D341Med (cell line): ENCODE measurements at regions not wholly inside any gene's neighbourhood (a gene's known extent, or its start where the extent isn't known, plus 50 kb on each side); places are given as distances from the start of the nearest gene placed in this dataset.
"Not testable (repeated sequence)": the region's sequence is repeated elsewhere in the genome, so short reads cannot be mapped to it uniquely, and the experiment has no call there.

Experiments
- DNase-seq: peaks from one replicate; pipeline ENCODE4 v3.0.0; 2012; ENCODE audit warnings: low spot score

DNA sequence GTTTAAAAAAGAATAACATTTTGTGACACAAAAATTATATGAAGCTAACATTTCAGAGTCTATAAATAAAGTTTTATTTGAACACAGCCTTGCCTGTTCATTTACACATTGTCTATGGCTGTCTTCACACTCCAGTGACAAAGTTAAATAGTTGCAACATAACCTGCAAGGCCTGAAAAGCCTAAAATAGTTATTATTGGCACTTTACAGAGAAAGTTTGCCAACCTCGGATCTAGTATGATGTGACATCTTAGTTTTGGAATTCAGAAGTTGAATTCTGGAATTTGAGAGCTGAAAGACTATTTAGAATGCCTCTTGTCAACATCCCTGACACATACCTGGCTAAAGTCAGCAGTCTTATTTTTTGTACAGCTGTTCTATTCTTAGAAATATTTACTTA lies 68.3 kb downstream of the DYRK2 start:
- no peak for DNase-seq

DNA sequence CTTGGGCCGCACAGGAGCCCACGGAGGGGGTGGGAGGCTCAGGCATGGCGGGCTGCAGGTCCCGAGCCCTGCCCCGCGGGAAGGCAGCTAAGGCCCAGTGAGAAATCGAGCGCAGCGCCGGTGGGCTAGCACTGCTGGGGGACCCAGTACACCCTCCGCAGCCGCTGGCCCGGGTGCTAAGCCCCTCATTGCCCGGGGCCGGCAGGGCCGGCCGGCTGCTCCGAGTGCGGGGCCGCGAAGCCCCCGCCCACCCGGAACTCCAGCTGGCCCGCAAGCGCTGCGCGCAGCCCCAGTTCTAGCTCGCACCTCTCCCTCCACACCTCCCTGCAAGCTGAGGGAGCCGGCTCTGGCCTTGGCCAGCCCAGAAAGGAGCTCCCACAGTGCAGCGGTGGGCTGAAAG lies 70.8 kb downstream of the DYRK2 start:
- not testable (repeated sequence) for DNase-seq

DNA sequence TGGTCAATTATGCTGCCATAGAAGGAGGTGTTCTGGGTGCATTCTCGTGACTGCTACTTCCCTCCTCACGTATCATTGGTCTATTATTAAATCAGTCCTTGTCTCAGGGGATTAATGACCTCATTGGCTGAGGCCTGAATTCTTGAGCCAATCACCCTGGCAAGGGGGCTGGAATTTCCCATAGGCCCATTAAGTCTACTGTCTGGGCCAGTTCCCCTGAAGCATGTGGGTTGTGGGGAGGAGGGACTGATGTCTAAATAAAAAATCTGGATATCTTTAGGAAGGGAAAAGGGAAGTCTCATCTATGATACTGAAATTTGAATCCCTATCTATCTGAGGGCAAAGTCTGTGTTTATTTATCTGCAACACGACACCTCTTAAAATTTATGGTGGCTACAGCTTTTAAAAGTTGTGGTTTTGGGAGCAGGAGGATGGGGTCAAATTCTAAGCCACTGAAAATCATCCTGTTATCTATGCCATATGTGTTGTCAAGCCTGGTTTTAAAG lies 71.9 kb downstream of the DYRK2 start:
- DNase-seq, result no peak

DNA sequence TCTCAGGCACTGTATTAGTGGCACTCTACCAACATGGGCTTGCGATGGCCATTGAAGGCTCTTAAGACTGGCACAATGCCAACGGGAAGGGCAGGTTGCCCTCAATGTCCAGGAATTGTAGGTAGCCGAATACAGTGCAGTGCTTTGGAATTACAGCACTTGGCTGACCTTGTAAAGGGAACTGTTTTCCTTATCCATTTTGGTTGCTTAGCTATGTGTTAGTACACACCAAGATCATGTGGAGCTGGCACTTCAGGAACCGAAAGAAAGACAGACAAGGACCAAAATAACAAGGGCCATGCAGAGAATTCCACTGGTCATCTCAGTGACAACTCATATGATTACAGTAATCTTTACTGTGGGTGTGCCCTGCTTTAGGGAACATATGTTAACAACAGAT lies 72.7 kb downstream of the DYRK2 start:
- DNase-seq, result no peak

DNA sequence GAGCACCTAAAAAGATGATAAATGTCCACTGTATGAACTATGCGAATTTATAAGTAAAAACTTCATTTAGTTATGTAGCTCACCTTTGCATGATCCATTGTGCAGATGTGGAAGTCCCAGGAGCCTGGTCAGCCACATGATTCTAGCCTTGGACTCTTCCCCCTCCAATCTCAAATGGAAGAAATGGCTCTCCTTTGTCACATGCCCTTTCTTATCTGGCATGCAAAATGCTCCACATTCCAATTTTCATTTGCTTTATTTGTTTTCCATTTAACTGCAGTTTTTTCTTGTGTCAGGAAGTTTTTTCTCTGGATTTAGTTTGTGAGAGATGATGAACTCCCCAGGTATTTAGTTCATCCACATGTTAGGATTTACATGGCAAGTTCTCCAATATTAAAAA lies 73.8 kb downstream of the DYRK2 start:
- no peak for DNase-seq

DNA sequence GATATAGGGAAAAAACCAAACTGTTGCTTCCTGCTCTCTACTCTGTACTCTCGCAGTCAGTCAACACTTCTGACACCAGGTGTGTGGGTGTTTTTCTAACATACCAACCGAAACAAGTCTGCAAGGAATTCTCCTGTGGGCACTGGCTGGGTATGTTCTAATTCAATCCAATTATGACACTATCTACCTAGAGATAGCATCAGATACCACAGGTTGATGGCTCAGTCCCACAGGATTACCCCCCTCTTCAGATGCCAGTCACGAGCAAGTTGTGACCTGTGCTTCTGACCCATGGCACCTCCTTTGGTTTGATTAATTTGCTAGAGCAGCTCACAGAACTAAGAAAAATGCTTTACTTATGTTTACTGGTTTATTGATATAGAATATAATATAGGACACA lies 78.3 kb downstream of the DYRK2 start:
- no peak for DNase-seq

DNA sequence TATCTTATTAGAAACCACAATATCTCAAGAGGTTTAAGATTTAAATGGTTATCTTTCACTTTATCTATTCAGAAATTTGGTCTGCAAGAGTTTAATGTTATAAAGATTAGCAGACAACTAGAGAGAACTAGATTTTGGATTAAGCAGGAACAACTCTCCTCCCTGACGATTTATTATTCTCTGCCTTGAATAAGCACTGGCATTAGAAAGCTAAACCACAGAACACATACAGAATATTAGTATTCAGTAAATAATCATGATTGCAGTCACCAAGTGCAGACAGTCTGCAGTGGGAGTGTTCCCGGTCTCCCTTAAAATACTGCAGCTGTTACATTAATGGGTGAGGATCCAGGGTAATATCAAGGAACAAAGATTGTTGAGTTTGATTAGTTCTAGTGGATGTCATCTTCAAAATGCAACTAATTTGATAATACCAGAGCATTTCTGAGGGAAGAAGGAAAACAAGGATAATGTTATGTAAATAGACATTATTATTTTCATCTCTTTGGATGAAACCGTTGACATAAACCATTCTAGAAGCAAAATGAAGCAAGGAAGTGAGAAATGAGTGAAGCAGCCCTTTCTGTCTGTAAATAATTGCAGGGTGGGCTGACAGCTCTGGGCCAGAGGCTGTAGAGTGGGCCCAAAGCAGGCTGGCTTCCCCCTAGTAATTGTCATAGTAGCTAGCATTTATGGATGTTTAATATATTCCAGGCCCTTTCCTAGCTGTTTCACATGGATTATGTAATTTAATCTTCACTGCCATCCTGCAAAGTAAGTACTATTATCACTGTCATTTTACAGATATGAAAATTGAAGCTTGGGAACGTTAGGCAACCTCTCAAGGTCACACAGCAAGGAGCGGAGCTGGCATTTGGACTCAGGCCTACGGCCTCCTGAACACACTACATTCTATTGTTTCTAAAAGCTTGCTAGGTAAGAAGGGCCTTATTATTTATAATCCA lies 79.4 kb downstream of the DYRK2 start:
- DNase-seq, result no peak

DNA sequence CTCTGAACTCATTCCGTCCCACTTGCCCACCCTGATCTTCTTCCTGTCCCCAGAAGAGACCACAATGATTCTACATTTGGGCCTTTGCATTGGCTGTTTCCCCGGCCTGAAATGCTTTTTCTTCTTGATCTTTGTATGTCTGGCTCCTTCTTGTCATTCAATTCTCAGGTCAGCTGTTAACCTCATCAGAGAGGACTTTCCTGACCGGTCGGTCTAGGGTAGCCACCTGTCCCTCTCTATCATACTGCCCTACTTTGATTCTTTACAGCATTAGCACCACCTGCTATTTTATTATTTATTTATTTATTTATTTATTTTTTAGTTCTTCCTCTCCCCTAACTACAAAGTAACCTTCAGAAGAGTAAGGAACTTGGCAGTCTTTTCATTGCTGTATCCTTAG lies 84.3 kb downstream of the DYRK2 start:
- no peak for DNase-seq

DNA sequence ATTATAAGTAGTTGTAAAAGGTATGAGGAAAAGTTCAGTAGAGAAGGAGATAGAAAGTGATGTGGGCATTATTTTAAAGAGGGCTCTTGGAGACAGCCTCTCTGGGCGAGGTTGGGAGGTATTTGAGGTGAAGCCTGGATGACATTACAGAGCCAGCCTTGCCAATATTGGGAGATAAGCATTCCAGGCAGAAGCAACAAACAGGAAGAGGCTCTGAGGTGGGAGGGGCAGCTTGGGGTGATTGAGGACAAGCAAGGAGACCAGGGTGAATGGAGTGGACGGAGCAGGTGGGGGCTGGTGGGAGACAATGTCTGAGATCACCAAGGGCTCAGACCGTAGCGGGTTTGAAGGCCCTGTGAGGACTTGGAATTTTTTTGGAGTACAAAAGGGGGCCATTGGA lies 87.3 kb downstream of the DYRK2 start:
- no peak for DNase-seq

DNA sequence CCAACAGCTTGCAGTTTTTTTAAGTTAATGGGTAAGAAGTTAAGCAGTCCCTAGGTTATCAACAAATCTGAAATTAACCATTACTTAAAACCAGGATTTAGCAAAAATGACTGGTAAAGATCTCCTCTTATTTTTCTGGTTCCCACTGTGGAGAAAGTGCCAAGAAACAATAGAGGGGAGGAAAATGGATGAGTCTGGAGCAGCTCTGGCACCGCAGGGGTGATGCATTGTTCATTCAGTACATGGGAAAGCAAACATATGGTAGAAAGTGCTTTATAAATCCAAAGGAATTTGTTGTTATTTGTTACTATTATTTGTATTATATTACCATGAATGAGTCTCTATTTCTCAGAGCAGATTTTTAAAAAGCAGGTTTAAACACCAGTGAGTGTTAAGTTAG lies 92.2 kb downstream of the DYRK2 start:
- DNase-seq, result no peak

DNA sequence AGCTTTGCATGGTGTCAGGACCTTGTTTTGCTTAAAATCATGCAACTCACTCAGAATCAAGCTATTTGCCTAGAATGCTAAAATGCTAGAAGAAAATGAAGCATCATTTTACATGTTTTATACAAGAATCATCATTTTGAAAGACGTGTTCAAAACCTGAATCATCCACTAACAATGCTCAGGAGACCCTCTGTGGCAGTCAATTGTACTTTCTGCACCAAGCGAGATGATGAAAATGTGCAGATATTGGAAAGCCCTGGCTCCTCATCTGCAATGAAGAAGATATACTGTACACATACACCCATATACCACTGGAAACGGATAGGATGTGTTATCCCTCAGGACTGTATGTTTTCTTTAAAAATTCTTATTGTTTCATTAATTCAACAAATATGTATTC lies 92.7 kb downstream of the DYRK2 start:
- no peak for DNase-seq

DNA sequence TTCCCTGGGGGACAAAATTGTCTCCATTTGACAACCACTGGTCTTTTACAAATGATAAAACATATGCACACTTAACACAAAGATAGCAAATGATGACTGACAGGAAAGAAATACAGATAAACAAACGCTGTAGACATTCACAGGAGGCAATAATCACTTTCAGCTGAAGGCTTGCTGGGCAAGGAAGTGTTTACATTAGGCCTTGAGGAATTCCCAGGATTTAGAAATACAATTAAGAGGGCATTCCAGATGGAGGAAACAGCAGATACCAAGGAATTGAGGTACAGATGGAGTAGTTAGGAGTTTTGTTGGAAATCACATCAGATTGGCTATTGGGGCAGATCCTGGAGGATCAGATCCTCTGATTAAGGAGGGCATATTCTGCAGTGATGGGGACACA lies 93.9 kb downstream of the DYRK2 start:
- no peak for DNase-seq

DNA sequence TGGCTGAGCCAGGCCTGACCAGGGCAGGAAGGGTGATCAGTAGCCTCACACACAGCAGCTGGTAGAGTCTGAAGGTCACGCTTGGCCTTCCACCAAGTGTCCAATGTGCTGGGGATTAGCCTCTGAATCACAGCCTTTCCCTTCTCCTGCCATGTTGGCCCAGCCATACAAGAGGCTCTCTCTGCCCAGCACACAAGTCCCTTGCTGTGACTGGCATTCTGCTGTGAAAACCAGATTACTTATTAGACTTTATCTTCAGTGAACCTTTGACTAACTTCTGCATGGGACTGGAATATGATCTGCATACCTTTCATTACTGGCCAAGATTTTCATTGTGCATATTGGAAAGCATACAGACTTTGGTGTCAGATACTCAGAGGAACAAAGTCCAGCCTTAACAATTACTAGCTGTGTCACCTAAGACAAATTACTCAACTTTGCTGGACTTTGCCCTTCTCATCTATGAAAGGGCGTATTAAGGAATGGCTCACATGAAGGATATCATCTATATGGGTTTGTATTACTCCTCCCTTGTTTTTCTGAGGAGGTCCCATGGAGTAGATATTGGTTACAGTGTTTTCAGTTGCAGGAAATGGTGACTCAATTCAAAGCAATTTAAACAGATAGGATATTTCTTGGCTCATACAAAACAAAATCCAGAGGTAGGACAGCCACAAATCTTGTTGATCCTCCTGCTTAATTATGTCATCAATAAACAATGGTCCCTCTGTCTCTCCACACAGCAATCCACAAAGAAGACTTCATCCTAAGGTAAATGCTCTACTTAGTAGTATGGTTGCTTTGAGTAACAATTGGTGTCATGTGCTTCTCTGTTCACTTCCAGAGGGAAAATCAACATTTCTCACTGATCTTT lies 99.6 kb downstream of the DYRK2 start:
- no peak for DNase-seq

DNA sequence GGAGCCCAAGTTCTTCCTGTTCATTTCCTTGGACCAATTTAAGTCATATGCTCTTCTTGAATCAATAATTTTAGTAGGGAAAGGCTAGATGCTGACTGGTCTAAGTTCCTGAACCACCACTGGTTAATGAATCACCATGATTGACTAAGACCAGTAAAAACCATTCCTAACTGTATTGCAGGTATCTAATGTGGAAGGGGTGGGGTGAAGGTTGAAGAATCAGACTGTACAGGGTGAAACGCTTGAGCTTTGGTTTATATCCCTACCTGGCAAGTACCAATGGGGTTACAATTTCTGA lies 100.1 kb downstream of the DYRK2 start:
- DNase-seq, result no peak

DNA sequence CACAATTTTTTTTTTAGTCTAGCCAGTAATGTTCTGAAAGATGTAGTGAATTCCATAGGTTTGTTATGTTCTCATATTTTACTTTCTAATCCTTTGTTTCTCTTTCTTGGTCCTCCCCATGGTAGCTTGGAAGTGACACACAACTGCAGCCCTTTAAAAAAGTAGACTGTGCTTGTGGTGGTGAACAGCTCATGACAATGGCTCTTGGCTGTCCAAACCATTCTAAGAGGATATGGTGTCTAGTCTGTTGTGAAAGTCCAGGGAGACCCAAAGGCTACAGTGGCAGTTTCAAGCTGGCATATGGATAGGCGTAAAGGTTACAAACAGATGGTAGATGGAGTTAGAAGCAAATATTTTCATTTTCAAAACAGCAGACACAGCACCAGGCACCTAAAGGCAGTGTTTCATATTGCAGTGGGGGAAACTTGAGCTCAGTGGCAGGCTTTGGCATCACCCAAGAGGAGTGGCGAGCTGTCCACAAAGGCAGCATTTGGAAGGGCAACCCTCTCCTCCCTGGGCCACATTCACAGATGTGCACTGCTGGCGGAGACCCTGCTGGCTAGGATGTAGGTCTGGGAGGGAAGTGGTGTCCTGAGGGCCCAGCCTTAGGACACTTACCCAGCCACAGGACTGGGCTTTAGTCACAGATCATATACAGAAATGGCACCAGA lies 102.1 kb downstream of the DYRK2 start:
- DNase-seq, result no peak

DNA sequence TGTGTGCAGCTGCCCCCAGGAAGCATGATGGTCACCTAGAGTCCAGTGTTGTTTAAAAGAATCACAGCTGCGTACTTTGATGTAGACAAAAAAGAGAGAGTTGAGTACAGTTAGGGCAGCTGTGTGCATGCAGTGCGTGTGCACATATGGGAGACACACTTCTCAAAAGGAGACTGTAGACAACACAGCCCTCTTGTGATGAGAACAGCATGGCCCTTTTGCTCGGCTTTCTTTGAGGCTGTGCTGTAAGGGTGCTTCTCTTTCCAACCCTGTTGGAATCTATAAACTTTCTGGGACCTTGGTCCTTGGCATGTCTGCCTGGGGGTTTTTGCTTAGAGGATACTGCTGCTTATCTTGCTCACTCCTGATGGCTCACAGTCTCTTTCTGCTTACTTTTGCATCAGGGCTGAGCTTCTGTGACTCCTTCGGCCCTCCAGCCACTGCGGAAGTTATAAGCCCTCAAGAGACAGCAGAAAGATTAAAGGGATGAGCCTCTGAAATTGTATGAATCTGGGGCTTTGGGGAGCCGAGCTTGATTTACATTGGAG lies 102.9 kb downstream of the DYRK2 start:
- DNase-seq, result no peak

DNA sequence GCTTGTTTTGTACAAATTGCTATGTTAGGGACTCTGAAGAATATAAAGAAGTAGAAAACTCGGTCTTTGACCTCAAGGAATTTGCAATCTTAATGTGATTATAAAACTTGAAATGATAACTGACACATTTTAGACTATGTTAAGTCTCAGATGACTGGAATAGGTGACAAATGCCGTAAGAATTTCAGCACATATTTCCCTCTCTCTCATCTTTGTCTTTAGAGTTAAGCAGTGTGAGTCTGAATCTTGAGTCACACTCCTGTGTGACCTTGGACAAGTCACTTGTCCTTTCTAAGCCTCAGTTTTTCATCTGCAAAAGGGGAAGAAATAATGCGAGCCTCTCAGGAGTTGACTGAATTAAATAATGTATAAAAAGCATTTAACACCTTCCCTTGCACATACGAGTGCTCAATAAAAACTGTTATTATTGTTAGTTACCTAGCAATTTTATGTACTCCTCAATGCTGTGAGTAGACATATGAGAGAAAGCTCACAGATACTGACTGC lies 103.7 kb downstream of the DYRK2 start:
- DNase-seq, result no peak

DNA sequence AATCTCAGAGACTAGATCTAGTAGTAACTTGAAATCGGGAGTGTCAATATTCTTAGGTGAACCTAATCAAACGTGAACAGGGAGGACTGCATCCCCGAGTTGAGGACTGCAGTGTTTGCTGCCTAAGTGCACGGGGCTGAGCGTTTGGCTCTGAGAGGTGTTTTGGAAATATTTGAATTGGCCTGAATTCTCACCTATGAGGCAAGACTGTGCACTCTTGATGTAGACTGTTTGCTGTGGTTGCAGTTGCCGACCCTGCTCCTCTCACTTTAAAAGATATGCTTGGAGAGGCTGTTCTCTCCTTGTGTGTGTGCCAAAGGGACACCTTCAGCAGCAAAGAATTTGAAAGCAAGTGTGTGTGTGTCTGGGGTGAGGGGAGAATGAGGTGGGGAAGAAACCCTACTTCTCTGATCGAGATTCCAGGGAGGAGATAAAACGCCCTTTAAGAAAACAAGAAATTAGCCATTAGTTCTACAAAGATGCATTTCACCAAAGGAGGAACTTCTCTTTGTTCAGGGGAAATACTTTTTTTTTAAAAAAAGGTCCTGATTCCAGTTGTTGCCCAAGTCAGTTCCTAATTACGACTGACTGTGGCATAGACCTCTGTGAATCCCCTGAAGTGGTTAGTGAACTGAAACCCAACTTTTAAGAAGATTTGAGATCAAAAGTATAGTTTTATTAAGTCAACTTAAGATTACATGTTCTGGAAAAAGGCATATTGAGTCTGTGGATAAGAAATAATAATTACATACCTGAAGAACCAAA lies 106.6 kb downstream of the DYRK2 start:
- DNase-seq, result no peak

DNA sequence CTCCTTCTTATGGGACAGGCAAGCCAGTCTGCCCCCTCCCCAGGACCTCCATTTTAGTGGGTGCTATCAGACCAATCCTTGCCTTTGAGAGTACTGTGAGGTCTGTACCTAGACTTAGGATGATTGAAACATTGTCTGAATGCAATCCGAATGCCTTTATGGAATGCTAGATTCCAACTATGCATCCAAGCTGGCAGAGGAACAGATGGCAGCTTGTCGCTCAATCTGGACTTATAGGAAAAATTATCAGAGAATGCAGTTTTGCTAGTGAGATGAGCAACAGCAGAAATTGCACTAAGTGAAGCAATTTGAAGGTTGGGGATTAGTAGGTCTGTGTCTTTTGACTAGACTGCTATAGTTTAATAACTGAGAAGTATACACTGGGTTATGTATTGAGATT lies 109.1 kb downstream of the DYRK2 start:
- DNase-seq, result no peak

DNA sequence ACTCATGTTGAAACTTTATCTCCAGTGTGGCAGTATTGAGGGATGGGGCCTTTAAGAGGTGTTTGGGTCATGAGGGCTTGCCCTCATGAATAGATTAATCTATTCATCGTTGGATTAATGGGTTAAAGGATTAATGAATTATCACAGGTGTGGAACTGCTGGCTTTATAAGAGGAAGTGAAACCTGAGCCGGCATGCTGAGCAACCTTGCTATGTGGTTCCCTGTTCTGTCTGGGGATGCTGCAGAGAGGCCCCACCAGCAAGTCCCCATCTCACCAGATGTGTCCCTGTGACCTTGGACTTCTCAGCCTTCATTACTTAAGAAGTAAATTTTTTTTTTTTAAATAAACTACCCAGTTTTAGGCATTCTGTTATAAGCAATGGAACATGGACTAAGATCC lies 109.6 kb downstream of the DYRK2 start:
- no peak for DNase-seq

DNA sequence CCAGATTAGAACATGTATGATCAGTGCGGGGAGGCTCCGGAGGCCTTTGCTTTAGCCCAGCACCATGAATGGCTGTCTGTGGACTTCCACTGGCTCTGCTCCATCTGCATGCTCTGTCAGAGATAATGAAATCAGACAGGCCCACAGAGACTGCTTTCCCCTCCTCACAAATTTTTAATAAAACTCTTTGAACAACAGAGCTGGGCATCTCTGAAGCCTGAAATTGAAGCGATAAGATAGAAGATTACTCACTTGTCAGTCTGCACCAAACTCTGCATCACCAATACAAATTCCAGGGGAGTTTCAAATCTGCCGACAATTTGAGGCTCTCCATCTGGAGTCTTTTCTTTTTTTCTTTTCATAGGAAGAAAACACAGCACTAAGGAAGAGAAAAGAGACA lies 110.0 kb downstream of the DYRK2 start:
- DNase-seq, result no peak
